ENCODE measurements at regions not wholly inside any gene's neighbourhood (a gene's known extent, or its start where the extent isn't known, plus 50 kb on each side); places are given as distances from the start of the nearest gene placed in this dataset.

GRCh38 chr16:79509906-79510305 is 90.6 kb downstream of the MAF start:
- no peaks in the 10 kb centered on the region for H3K27me3 ChIP-seq
- TF ChIP-seq CTCF (IDR thresholded peaks at IDR 0.05), result no peak
- TF ChIP-seq POLR2AphosphoS5 (IDR thresholded peaks at IDR 0.05), result no peak
- no peak for TF ChIP-seq POLR2A (IDR thresholded peaks at IDR 0.05)
- no peak for TF ChIP-seq EP300 (IDR thresholded peaks at IDR 0.05)
- peaks cover 5% of the 10 kb centered on the region for H3K4me1 ChIP-seq
- no peak for DNase-seq (ENCODE audit: low spot score in 2 of 2)
- H3K36me3 ChIP-seq, result no peaks in the 10 kb centered on the region
- 95% methylated on average over 8 of the region's 8 CpGs for WGBS
- no peak overlapping the region for H3K4me3 ChIP-seq
- H3K27ac ChIP-seq, result no peak overlapping the region
- no peaks in the 10 kb centered on the region for H3K9me3 ChIP-seq

GRCh38 chr16:79509211-79509631 is 91.3 kb downstream of the MAF start:
- no peak overlapping the region for H3K27ac ChIP-seq
- no peak for TF ChIP-seq EP300 (IDR thresholded peaks at IDR 0.05)
- TF ChIP-seq POLR2A (IDR thresholded peaks at IDR 0.05), result no peak
- 53% methylated on average over 5 of the region's 9 CpGs for WGBS
- no peaks in the 10 kb centered on the region for H3K27me3 ChIP-seq
- no peak overlapping the region for H3K4me3 ChIP-seq
- H3K36me3 ChIP-seq, result no peaks in the 10 kb centered on the region
- no peaks in the 10 kb centered on the region for H3K9me3 ChIP-seq
- peaks cover 5% of the 10 kb centered on the region for H3K4me1 ChIP-seq
- no peak for DNase-seq (ENCODE audit: low spot score in 2 of 2)

GRCh38 chr16:79508294-79508693 is 92.2 kb downstream of the MAF start:
- H3K27ac ChIP-seq, result no peak overlapping the region
- no peak for DNase-seq (ENCODE audit: low spot score in 2 of 2)
- TF ChIP-seq POLR2AphosphoS5 (IDR thresholded peaks at IDR 0.05), result no peak
- no peak for TF ChIP-seq EP300 (IDR thresholded peaks at IDR 0.05)
- TF ChIP-seq CTCF (IDR thresholded peaks at IDR 0.05), result no peak
- no peak for TF ChIP-seq POLR2A (IDR thresholded peaks at IDR 0.05)
- H3K9me3 ChIP-seq, result no peaks in the 10 kb centered on the region
- H3K36me3 ChIP-seq, result no peaks in the 10 kb centered on the region
- 91% methylated on average over 5 of the region's 5 CpGs for WGBS
- H3K27me3 ChIP-seq, result no peaks in the 10 kb centered on the region
- H3K4me1 ChIP-seq, result peaks cover 5% of the 10 kb centered on the region
- H3K4me3 ChIP-seq, result no peak overlapping the region

GRCh38 chr16:79505344-79505743 is 95.2 kb downstream of the MAF start:
- Histone ChIP-seq H3K27ac (peak overlapping the region; percentile 3), H3K27me3 (no peaks in the 10 kb centered on the region), H3K9me3 (no peaks in the 10 kb centered on the region), H3K4me3 (no peak overlapping the region), H3K36me3 (no peaks in the 10 kb centered on the region), H3K4me1 (peaks cover 5% of the 10 kb centered on the region)
- no peak for TF ChIP-seq CTCF (IDR thresholded peaks at IDR 0.05)
- TF ChIP-seq POLR2AphosphoS5 (IDR thresholded peaks at IDR 0.05), result no peak
- TF ChIP-seq POLR2A (IDR thresholded peaks at IDR 0.05), result no peak
- TF ChIP-seq EP300 (IDR thresholded peaks at IDR 0.05), result no peak
- WGBS, result 84% methylated on average over 9 of the region's 9 CpGs
- no peak for DNase-seq (ENCODE audit: low spot score in 2 of 2)

GRCh38 chr16:79503511-79503910 is 97.0 kb downstream of the MAF start:
- DNase-seq (ENCODE audit: low spot score in 2 of 2), result no peak
- Histone ChIP-seq H3K4me1 (no peaks in the 10 kb centered on the region), H3K36me3 (no peaks in the 10 kb centered on the region), H3K27me3 (no peaks in the 10 kb centered on the region), H3K4me3 (no peak overlapping the region), H3K27ac (no peak overlapping the region), H3K9me3 (no peaks in the 10 kb centered on the region)
- no peak for TF ChIP-seq EP300 (IDR thresholded peaks at IDR 0.05)
- TF ChIP-seq CTCF (IDR thresholded peaks at IDR 0.05), result no peak
- no peak for TF ChIP-seq POLR2AphosphoS5 (IDR thresholded peaks at IDR 0.05)
- TF ChIP-seq POLR2A (IDR thresholded peaks at IDR 0.05), result no peak
- WGBS, result 91% methylated on average over 2 of the region's 2 CpGs

GRCh38 chr16:79501446-79501845 is 99.1 kb downstream of the MAF start:
- no peaks in the 10 kb centered on the region for H3K36me3 ChIP-seq
- no peaks in the 10 kb centered on the region for H3K27me3 ChIP-seq
- no peak overlapping the region for H3K27ac ChIP-seq
- TF ChIP-seq EP300 (IDR thresholded peaks at IDR 0.05) (no peak), POLR2A (IDR thresholded peaks at IDR 0.05) (no peak), CTCF (IDR thresholded peaks at IDR 0.05) (no peak), POLR2AphosphoS5 (IDR thresholded peaks at IDR 0.05) (no peak)
- no peaks in the 10 kb centered on the region for H3K9me3 ChIP-seq
- 91% methylated on average over 4 of the region's 4 CpGs for WGBS
- DNase-seq (ENCODE audit: low spot score in 2 of 2), result no peak
- H3K4me3 ChIP-seq, result no peak overlapping the region
- H3K4me1 ChIP-seq, result no peaks in the 10 kb centered on the region
